DLD1 (cell line): ENCODE measurements at regions not wholly inside any gene's neighbourhood (a gene's known extent, or its start where the extent isn't known, plus 50 kb on each side); places are given as distances from the start of the nearest gene placed in this dataset.

Source experiments
- in situ Hi-C: cut with HindIII; loops from 2 replicates; pipeline ENCODE4 v1.10.0; 2017; ENCODE audit warnings: low sequenced_read_pairs

GRCh38 chr1:25134801-25135461, 97.4 kb downstream of the SYF2 start:
- in situ Hi-C loops: no loop called here

- in situ Hi-C loops: no loop called here
Observed at GRCh38 chr1:25134307-25134706, 98.0 kb downstream of the SYF2 start.

GRCh38 chr1:25131794-25132193, 100.5 kb downstream of the SYF2 start:
- in situ Hi-C loops: no loop called here

- in situ Hi-C loops: no loop called here
Observed at GRCh38 chr1:25130895-25131294, 101.4 kb downstream of the SYF2 start.

GRCh38 chr1:25129380-25129779, 102.9 kb downstream of the SYF2 start:
- in situ Hi-C loops: no loop called here

GRCh38 chr1:25128121-25128621, 104.1 kb downstream of the SYF2 start:
- in situ Hi-C loops: no loop called here

- in situ Hi-C loops: no loop called here
Observed at GRCh38 chr1:25126562-25126961, 105.7 kb downstream of the SYF2 start.

- in situ Hi-C loops: no loop called here
Observed at GRCh38 chr1:25123551-25123950, 108.8 kb downstream of the SYF2 start.

- in situ Hi-C loops: no loop called here
Observed at GRCh38 chr1:25122747-25123146, 109.6 kb downstream of the SYF2 start.

GRCh38 chr1:25120281-25120680, 112.0 kb downstream of the SYF2 start:
- in situ Hi-C loops: no loop called here

- in situ Hi-C loops: loop anchor here (10.0 kb wide), 1 partner anchor 214 kb away; no protein-coding TSS in a partner anchor
Observed at GRCh38 chr1:25118546-25118945, 113.8 kb downstream of the SYF2 start.

- in situ Hi-C loops: loop anchor here (10.0 kb wide), 1 partner anchor 213 kb away; no protein-coding TSS in a partner anchor
Observed at GRCh38 chr1:25117233-25117823, 115.0 kb downstream of the SYF2 start.

- in situ Hi-C loops: loop anchor here (10.0 kb wide), 1 partner anchor 212 kb away; no protein-coding TSS in a partner anchor
Observed at GRCh38 chr1:25116832-25117231, 115.5 kb downstream of the SYF2 start.

- in situ Hi-C loops: loop anchor here (10.0 kb wide), 1 partner anchor 211 kb away; no protein-coding TSS in a partner anchor
Observed at GRCh38 chr1:25116117-25116516, 116.2 kb downstream of the SYF2 start.

GRCh38 chr1:25113731-25114130, 118.6 kb downstream of the SYF2 start:
- in situ Hi-C loops: loop anchor here (5.0 to 10.0 kb wide), 2 partner anchors 71 to 209 kb away; no protein-coding TSS in a partner anchor

- in situ Hi-C loops: loop anchor here (5.0 to 10.0 kb wide), 2 partner anchors 71 to 208 kb away; no protein-coding TSS in a partner anchor
Observed at GRCh38 chr1:25113086-25113485, 119.2 kb downstream of the SYF2 start.

- in situ Hi-C loops: loop anchor here (5.0 to 10.0 kb wide), 2 partner anchors 70 to 208 kb away; no protein-coding TSS in a partner anchor
Observed at GRCh38 chr1:25112400-25112799, 119.9 kb downstream of the SYF2 start.

- in situ Hi-C loops: loop anchor here (5.0 to 10.0 kb wide), 2 partner anchors 69 to 207 kb away; no protein-coding TSS in a partner anchor
Observed at GRCh38 chr1:25111706-25112105, 120.6 kb downstream of the SYF2 start.

GRCh38 chr1:25110485-25110884, 121.8 kb downstream of the SYF2 start:
- in situ Hi-C loops: loop anchor here (5.0 to 10.0 kb wide), 2 partner anchors 68 to 206 kb away; no protein-coding TSS in a partner anchor

GRCh38 chr1:25110036-25110435, 122.3 kb downstream of the SYF2 start:
- in situ Hi-C loops: loop anchor here (5.0 to 10.0 kb wide), 2 partner anchors 68 to 205 kb away; no protein-coding TSS in a partner anchor

- in situ Hi-C loops: no loop called here
Observed at GRCh38 chr1:25109531-25109951, 122.8 kb downstream of the SYF2 start.

- in situ Hi-C loops: no loop called here
Observed at GRCh38 chr1:25107643-25108010, 124.7 kb downstream of the SYF2 start.
